ENCODE measurements at regions not wholly inside any gene's neighbourhood (a gene's known extent, or its start where the extent isn't known, plus 50 kb on each side); places are given as distances from the start of the nearest gene placed in this dataset.

- H3K27ac Mint-ChIP-seq = no peak overlapping the region
- Histone ChIP-seq H3K79me2 (ENCODE audit: insufficient read depth, low read length) (no peaks in the 10 kb centered on the region), H3K9ac (ENCODE audit: insufficient read depth, low read length, poor library complexity, severe bottlenecking) (no peak overlapping the region), H3K4me1 (ENCODE audit: control insufficient read depth in 1 of 2, insufficient read depth in 2 of 2, low read length in 2 of 2) (no peaks in the 10 kb centered on the region), H2AFZ (ENCODE audit: insufficient read depth, low read depth, low read length, poor library complexity, severe bottlenecking) (no peak overlapping the region), H4K20me1 (ENCODE audit: insufficient read depth, low read length) (no peaks in the 10 kb centered on the region), H3K27me3 (ENCODE audit: control insufficient read depth in 2 of 2, insufficient read depth in 2 of 2, low read length in 2 of 2) (no peaks in the 10 kb centered on the region), H3K36me3 (replicated peaks in 1 of 2; ENCODE audit: control insufficient read depth in 1 of 2, insufficient read depth in 2 of 2, low read length in 2 of 2) (no peaks in the 10 kb centered on the region), H3K9me3 (replicated peaks in 1 of 2; ENCODE audit: control insufficient read depth in 1 of 2, insufficient read depth in 1 of 2, low read length in 2 of 2) (peaks cover 0 to 15% of the 10 kb centered on the region in 2 donors), H3K4me3 (replicated peaks in 1 of 3; ENCODE audit: low read depth in 2 of 3, low read length in 3 of 3) (no peak overlapping the region), H3K4me2 (replicated peaks; ENCODE audit: extremely low read depth, low read length, poor library complexity, severe bottlenecking) (no peak overlapping the region), H3K27ac (ENCODE audit: low read depth in 1 of 2, low read length in 2 of 2) (no peak overlapping the region)
- intact Hi-C loops (cut with micrococcal nuclease) = no loop called here
- H3K4me3 Mint-ChIP-seq = no peak overlapping the region
- H3K9me3 Mint-ChIP-seq = peaks cover 0 to 6% (median 0%) of the 10 kb centered on the region in 7 donors
- H3K27me3 Mint-ChIP-seq (ENCODE audit: low read depth in 3 of 3) = no peaks in the 10 kb centered on the region
- DNase-seq = no peak
- H3K36me3 Mint-ChIP-seq = no peaks in the 10 kb centered on the region
- TF ChIP-seq, protein P1, sequence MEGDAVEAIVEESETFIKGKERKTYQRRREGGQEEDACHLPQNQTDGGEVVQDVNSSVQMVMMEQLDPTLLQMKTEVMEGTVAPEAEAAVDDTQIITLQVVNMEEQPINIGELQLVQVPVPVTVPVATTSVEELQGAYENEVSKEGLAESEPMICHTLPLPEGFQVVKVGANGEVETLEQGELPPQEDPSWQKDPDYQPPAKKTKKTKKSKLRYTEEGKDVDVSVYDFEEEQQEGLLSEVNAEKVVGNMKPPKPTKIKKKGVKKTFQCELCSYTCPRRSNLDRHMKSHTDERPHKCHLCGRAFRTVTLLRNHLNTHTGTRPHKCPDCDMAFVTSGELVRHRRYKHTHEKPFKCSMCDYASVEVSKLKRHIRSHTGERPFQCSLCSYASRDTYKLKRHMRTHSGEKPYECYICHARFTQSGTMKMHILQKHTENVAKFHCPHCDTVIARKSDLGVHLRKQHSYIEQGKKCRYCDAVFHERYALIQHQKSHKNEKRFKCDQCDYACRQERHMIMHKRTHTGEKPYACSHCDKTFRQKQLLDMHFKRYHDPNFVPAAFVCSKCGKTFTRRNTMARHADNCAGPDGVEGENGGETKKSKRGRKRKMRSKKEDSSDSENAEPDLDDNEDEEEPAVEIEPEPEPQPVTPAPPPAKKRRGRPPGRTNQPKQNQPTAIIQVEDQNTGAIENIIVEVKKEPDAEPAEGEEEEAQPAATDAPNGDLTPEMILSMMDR (IDR thresholded peaks at IDR 0.05) = no peak
- WGBS (ENCODE audit: insufficient coverage) = no CpG with 5 or more reads among the region's 7 CpGs
- H3K4me1 Mint-ChIP-seq = no peaks in the 10 kb centered on the region
These were observed 913.1 kb upstream of the GRIA3 start for GRCh38 chrX:122270809-122271494.

- DNase-seq = no peak
- no peaks in the 10 kb centered on the region for H3K36me3 ChIP-seq (replicated peaks in 1 of 2; ENCODE audit: control insufficient read depth in 1 of 2, insufficient read depth in 2 of 2, low read length in 2 of 2)
- no peaks in the 10 kb centered on the region for H3K4me1 Mint-ChIP-seq
These were observed 912.1 kb upstream of the GRIA3 start for GRCh38 chrX:122272011-122272410.

More at GRCh38 chrX:122272011-122272410, 912.1 kb upstream of the GRIA3 start:
- Mint-ChIP-seq H3K27me3 (ENCODE audit: low read depth in 3 of 3) (no peaks in the 10 kb centered on the region), H3K9me3 (peaks cover 0 to 3% (median 0%) of the 10 kb centered on the region in 7 donors), H3K27ac (no peak overlapping the region), H3K36me3 (no peaks in the 10 kb centered on the region), H3K4me3 (no peak overlapping the region)
- Histone ChIP-seq H2AFZ (ENCODE audit: insufficient read depth, low read depth, low read length, poor library complexity, severe bottlenecking) (no peak overlapping the region), H3K27me3 (ENCODE audit: control insufficient read depth in 2 of 2, insufficient read depth in 2 of 2, low read length in 2 of 2) (no peaks in the 10 kb centered on the region), H3K79me2 (ENCODE audit: insufficient read depth, low read length) (no peaks in the 10 kb centered on the region), H3K4me3 (replicated peaks in 1 of 3; ENCODE audit: low read depth in 2 of 3, low read length in 3 of 3) (no peak overlapping the region), H3K9ac (ENCODE audit: insufficient read depth, low read length, poor library complexity, severe bottlenecking) (no peak overlapping the region), H3K4me2 (replicated peaks; ENCODE audit: extremely low read depth, low read length, poor library complexity, severe bottlenecking) (no peak overlapping the region), H3K9me3 (replicated peaks in 1 of 2; ENCODE audit: control insufficient read depth in 1 of 2, insufficient read depth in 1 of 2, low read length in 2 of 2) (peaks cover 0 to 7% of the 10 kb centered on the region in 2 donors), H3K27ac (ENCODE audit: low read depth in 1 of 2, low read length in 2 of 2) (no peak overlapping the region), H3K4me1 (ENCODE audit: control insufficient read depth in 1 of 2, insufficient read depth in 2 of 2, low read length in 2 of 2) (no peaks in the 10 kb centered on the region), H4K20me1 (ENCODE audit: insufficient read depth, low read length) (no peaks in the 10 kb centered on the region)
- intact Hi-C loops (cut with micrococcal nuclease) = no loop called here
- WGBS (ENCODE audit: insufficient coverage) = no CpG with 5 or more reads among the region's 1 CpG
- TF ChIP-seq, protein P1 (IDR thresholded peaks at IDR 0.05) = no peak

All from CD14-positive monocyte (primary cell).